PC-9 (cell line): ENCODE measurements at regions not wholly inside any gene's neighbourhood (a gene's known extent, or its start where the extent isn't known, plus 50 kb on each side); places are given as distances from the start of the nearest gene placed in this dataset.

ENCODE experiments used
- CTCF ChIP-seq: fragments of 200-600 bp; sonication (generic); conservative IDR thresholded peaks from 2 replicates; pipeline ENCODE4 v1.6.1; 2017; ENCODE audit warnings: mixed run types, antibody characterized with exemption, mild to moderate bottlenecking, moderate library complexity
- EZH2 ChIP-seq: fragments of 200-600 bp; sonication (generic); IDR thresholded peaks from 2 replicates; pipeline ENCODE4 v1.8.0; 2017; ENCODE audit warnings: antibody characterized with exemption, low read depth

DNA sequence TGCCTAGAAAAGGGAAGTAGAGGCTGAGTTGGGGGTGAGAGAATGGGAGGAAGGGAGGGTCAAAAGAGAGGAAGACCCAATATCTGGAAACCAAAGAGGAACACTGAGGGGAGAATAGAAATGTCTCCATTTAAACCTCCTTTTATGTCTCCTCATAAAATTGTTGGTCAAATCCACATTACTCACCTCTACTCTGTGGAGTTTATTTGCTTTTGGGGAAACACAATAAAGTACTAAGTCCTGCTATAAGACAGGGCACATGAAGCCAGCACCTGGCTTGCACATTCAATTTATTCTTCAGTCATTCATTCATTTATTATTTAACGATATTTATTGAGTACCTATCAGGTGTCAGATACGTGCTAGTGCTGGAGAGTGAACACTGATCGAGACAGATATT lies 60.3 kb upstream of the NFE2L2 start:
- TF ChIP-seq CTCF (no peak), EZH2 (no peak)
